T-cell (primary cell): ENCODE measurements at regions not wholly inside any gene's neighbourhood (a gene's known extent, or its start where the extent isn't known, plus 50 kb on each side); places are given as distances from the start of the nearest gene placed in this dataset.

ENCODE experiments used
- ATAC-seq, 4 experiments: fragments of 200-7000 bp in 3 of 4; fragments of 150-1000 bp in 1 of 4; cut with Tn5 transposase; replicated peaks in 1 of 4; 1 replicate in 3 of 4; 2 replicates in 1 of 4; pipeline ENCODE4 v1.10.0; 2021; ENCODE audit warnings: moderate library complexity in 3 of 4, mild to moderate bottlenecking in 2 of 4, moderate number of reproducible peaks in 1 of 4
- CTCF ChIA-PET, 2 donors: fragments of 300-600 bp; sonication (Branson Sonifier 250); formaldehyde crosslinking; loops; one replicate each; lab custom pipeline; 2022; ENCODE audit warnings: antibody characterized with exemption in 2 of 2; lab: Charles Lee
- POLR2A ChIA-PET, 2 donors: fragments of 300-600 bp; sonication (Branson Sonifier 250); formaldehyde crosslinking; loops; one replicate each; lab custom pipeline; 2022; ENCODE audit warnings: antibody characterized with exemption in 2 of 2; lab: Charles Lee
- DNase-seq, 35 experiments: peaks; one replicate each; pipeline versions ENCODE4 v3.0.0 to v3.0.0-alpha.2; 2013 to 2023
- H3K27ac ChIP-seq: one replicate; pipeline ENCODE4 v1.5.1; 2013; ENCODE audit warnings: low read length
- H3K27me3 ChIP-seq, 2 experiments: replicated peaks in 1 of 2; 1 replicate in 1 of 2; 2 replicates in 1 of 2; pipeline versions ENCODE4 v1.6.1 to v1.7.0; 2013; ENCODE audit warnings: low read length in 1 of 2, mixed read lengths in 1 of 2; ENCODE audit not compliant: control insufficient read depth in 2 of 2, insufficient read depth in 2 of 2; ENCODE audit errors: extremely low read depth in 1 of 2
- H3K36me3 ChIP-seq, 2 donors: 1 replicate in 1 of 2; 2 replicates in 1 of 2; pipeline versions ENCODE4 v1.6.1 to v1.7.0; 2013; ENCODE audit warnings: low read length in 1 of 2; ENCODE audit not compliant: control insufficient read depth in 2 of 2, insufficient read depth in 1 of 2; ENCODE audit errors: extremely low read depth in 1 of 2
- H3K4me1 ChIP-seq, 2 experiments: 1 replicate in 1 of 2; 2 replicates in 1 of 2; pipeline versions ENCODE4 v1.6.1 to v1.7.0; 2013; ENCODE audit warnings: low read length in 2 of 2, mixed read lengths in 1 of 2; ENCODE audit not compliant: insufficient read depth in 2 of 2, control insufficient read depth in 1 of 2; ENCODE audit errors: extremely low read depth in 1 of 2
- H3K4me3 ChIP-seq, 2 donors: 1 replicate in 1 of 2; 2 replicates in 1 of 2; pipeline versions ENCODE4 v1.5.1 to v1.7.0; 2013; ENCODE audit warnings: mild to moderate bottlenecking in 2 of 2, low read length in 1 of 2, moderate library complexity in 1 of 2; ENCODE audit not compliant: control insufficient read depth in 1 of 2; ENCODE audit errors: extremely low read depth in 1 of 2
- H3K9me3 ChIP-seq: 2 replicates; pipeline ENCODE4 v1.7.0; 2013
- H3K27ac Mint-ChIP-seq, 2 donors: one replicate each; pipeline ENCODE4 v1.8.0; 2020 to 2021; ENCODE audit warnings: mild to moderate bottlenecking in 2 of 2, mixed read lengths in 2 of 2
- H3K27me3 Mint-ChIP-seq, 2 donors: one replicate each; pipeline ENCODE4 v1.8.0; 2021 to 2022; ENCODE audit warnings: mixed read lengths in 2 of 2
- H3K36me3 Mint-ChIP-seq: one replicate; pipeline ENCODE4 v1.8.0; 2021; ENCODE audit warnings: mixed read lengths
- H3K4me1 Mint-ChIP-seq, 3 donors: one replicate each; pipeline ENCODE4 v1.8.0; 2020 to 2022; ENCODE audit warnings: mixed read lengths in 3 of 3, mild to moderate bottlenecking in 1 of 3
- H3K4me3 Mint-ChIP-seq, 3 donors: one replicate each; pipeline ENCODE4 v1.8.0; 2020 to 2022; ENCODE audit warnings: mild to moderate bottlenecking in 3 of 3, mixed read lengths in 3 of 3, moderate library complexity in 3 of 3
- H3K9me3 Mint-ChIP-seq, 3 donors: one replicate each; pipeline ENCODE4 v1.8.0; 2020 to 2022; ENCODE audit warnings: mixed read lengths in 3 of 3
- WGBS: methylation state at CpG from one replicate; pipeline ENCODE4 v1.1.5; 2013; ENCODE audit warnings: missing lambda C conversion rate; ENCODE audit not compliant: insufficient coverage; 5-methylcytosine and 5-hydroxymethylcytosine counted together

- POLR2A ChIA-PET: no interaction called here
- no peak overlapping the region for H3K4me3 ChIP-seq
- H3K27me3 Mint-ChIP-seq: peaks cover 10 to 21% of the 10 kb centered on the region in 2 donors
- H3K9me3 Mint-ChIP-seq: no peaks in the 10 kb centered on the region
- no peaks in the 10 kb centered on the region for H3K4me1 ChIP-seq
- H3K9me3 ChIP-seq: no peaks in the 10 kb centered on the region
- no peak overlapping the region for H3K27ac ChIP-seq
- no peak overlapping the region for H3K27ac Mint-ChIP-seq
- no peaks in the 10 kb centered on the region for H3K36me3 ChIP-seq
- DNase-seq (no peak), ATAC-seq (no peak)
- peaks cover 0 to 34% of the 10 kb centered on the region in 2 experiments for H3K27me3 ChIP-seq
- 76% methylated on average over 9 of the region's 9 CpGs for WGBS
- H3K36me3 Mint-ChIP-seq: no peaks in the 10 kb centered on the region
- H3K4me3 Mint-ChIP-seq: no peak overlapping the region
- CTCF ChIA-PET: no interaction called here
- no peaks in the 10 kb centered on the region for H3K4me1 Mint-ChIP-seq
Observed at GRCh38 chr11:71341596-71341995, 89.2 kb upstream of the SHANK2 start.

DNA sequence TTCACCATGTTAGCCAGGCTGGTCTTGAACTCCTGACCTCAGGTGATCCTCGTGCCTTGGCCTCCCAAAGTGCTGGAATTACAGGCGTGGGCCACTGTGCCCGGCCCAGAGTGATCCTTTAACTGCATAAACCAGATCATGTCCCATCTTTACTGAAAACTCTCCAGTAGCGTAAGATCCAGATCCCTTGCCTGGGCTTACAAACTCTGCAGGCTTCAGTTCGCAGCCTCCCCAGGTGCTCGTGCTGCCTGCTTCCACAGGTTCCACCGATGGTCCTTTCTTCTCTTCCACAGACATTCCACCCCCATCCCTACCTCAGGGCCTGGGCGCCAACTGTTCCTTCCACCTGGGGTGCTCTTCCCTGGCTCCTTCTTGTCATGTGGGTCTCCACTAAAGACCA, 88.8 kb upstream of the SHANK2 start:
- ATAC-seq (no peak), DNase-seq (no peak)
- Histone ChIP-seq H3K4me3 (no peak overlapping the region), H3K27me3 (peaks cover 0 to 38% of the 10 kb centered on the region in 2 experiments), H3K4me1 (no peaks in the 10 kb centered on the region), H3K27ac (no peak overlapping the region), H3K36me3 (no peaks in the 10 kb centered on the region), H3K9me3 (no peaks in the 10 kb centered on the region)
- Mint-ChIP-seq H3K27me3 (peaks cover 10 to 21% of the 10 kb centered on the region in 2 donors), H3K4me3 (no peak overlapping the region), H3K4me1 (no peaks in the 10 kb centered on the region), H3K9me3 (no peaks in the 10 kb centered on the region), H3K27ac (no peak overlapping the region), H3K36me3 (no peaks in the 10 kb centered on the region)
- 82% methylated on average over 8 of the region's 8 CpGs for WGBS
- POLR2A ChIA-PET: no interaction called here
- CTCF ChIA-PET: no interaction called here

GRCh38 chr11:71340086-71340606, 87.8 kb upstream of the SHANK2 start:
- CTCF ChIA-PET: no interaction called here
- WGBS: 91% methylated on average over 9 of the region's 12 CpGs
- no peaks in the 10 kb centered on the region for H3K9me3 ChIP-seq
- no peak overlapping the region for H3K27ac ChIP-seq
- Mint-ChIP-seq H3K9me3 (no peaks in the 10 kb centered on the region), H3K4me1 (no peaks in the 10 kb centered on the region), H3K36me3 (no peaks in the 10 kb centered on the region), H3K27me3 (peaks cover 10 to 21% of the 10 kb centered on the region in 2 donors), H3K27ac (no peak overlapping the region), H3K4me3 (no peak overlapping the region)
- H3K36me3 ChIP-seq: no peaks in the 10 kb centered on the region
- no peak for ATAC-seq
- H3K4me3 ChIP-seq: no peak overlapping the region
- peaks cover 0 to 40% of the 10 kb centered on the region in 2 experiments for H3K27me3 ChIP-seq
- DNase-seq: no peak
- H3K4me1 ChIP-seq: no peaks in the 10 kb centered on the region
- POLR2A ChIA-PET: no interaction called here

- ATAC-seq: no peak
- WGBS: 79% methylated on average over 9 of the region's 14 CpGs
- ChIA-PET POLR2A (no interaction called here), CTCF (interaction anchor here in 1 of 2 donors (0.6 to 0.7 kb wide), 2 partner anchors 72 to 898 kb away, joined by 3 read pairs; no protein-coding TSS in a partner anchor)
- DNase-seq: no peak
- Mint-ChIP-seq H3K4me3 (no peak overlapping the region), H3K27me3 (peaks cover 10 to 19% of the 10 kb centered on the region in 2 donors), H3K9me3 (no peaks in the 10 kb centered on the region), H3K4me1 (no peaks in the 10 kb centered on the region), H3K36me3 (no peaks in the 10 kb centered on the region), H3K27ac (no peak overlapping the region)
- H3K36me3 ChIP-seq: no peaks in the 10 kb centered on the region
- H3K27ac ChIP-seq: no peak overlapping the region
- H3K4me3 ChIP-seq: no peak overlapping the region
- H3K27me3 ChIP-seq: peaks cover 0 to 40% of the 10 kb centered on the region in 2 experiments
- H3K4me1 ChIP-seq: no peaks in the 10 kb centered on the region
- H3K9me3 ChIP-seq: no peaks in the 10 kb centered on the region
Observed at GRCh38 chr11:71339396-71339881, 87.1 kb upstream of the SHANK2 start.

- H3K27me3 Mint-ChIP-seq: peaks cover 10 to 19% of the 10 kb centered on the region in 2 donors
- Histone ChIP-seq H3K4me3 (no peak overlapping the region), H3K27ac (no peak overlapping the region), H3K9me3 (no peaks in the 10 kb centered on the region), H3K4me1 (no peaks in the 10 kb centered on the region), H3K36me3 (no peaks in the 10 kb centered on the region), H3K27me3 (peaks cover 0 to 45% of the 10 kb centered on the region in 2 experiments)
- no peaks in the 10 kb centered on the region for H3K4me1 Mint-ChIP-seq
- no peak overlapping the region for H3K27ac Mint-ChIP-seq
- ChIA-PET POLR2A (no interaction called here), CTCF (interaction anchor here in 1 of 2 donors (0.7 kb wide), 1 partner anchor 72 kb away, joined by 3 read pairs; no protein-coding TSS in a partner anchor)
- H3K36me3 Mint-ChIP-seq: no peaks in the 10 kb centered on the region
- peaks cover 0 to 2% (median 0%) of the 10 kb centered on the region in 3 donors for H3K9me3 Mint-ChIP-seq
- WGBS: 75% methylated on average over 9 of the region's 12 CpGs
- ATAC-seq: no peak
- no peak for DNase-seq
- no peak overlapping the region for H3K4me3 Mint-ChIP-seq
Observed at GRCh38 chr11:71338801-71339395, 86.5 kb upstream of the SHANK2 start.

- WGBS: 76% methylated on average over 10 of the region's 12 CpGs
Observed at GRCh38 chr11:71336996-71337754, 84.8 kb upstream of the SHANK2 start.

More at GRCh38 chr11:71336996-71337754, 84.8 kb upstream of the SHANK2 start:
- H3K9me3 Mint-ChIP-seq: peaks cover 5 to 12% (median 9%) of the 10 kb centered on the region in 3 donors
- Histone ChIP-seq H3K4me1 (no peaks in the 10 kb centered on the region), H3K9me3 (no peaks in the 10 kb centered on the region), H3K27ac (no peak overlapping the region), H3K36me3 (no peaks in the 10 kb centered on the region), H3K4me3 (no peak overlapping the region), H3K27me3 (peaks cover 0 to 44% of the 10 kb centered on the region in 2 experiments)
- no peaks in the 10 kb centered on the region for H3K36me3 Mint-ChIP-seq
- peaks cover 10 to 18% of the 10 kb centered on the region in 2 donors for H3K27me3 Mint-ChIP-seq
- ChIA-PET POLR2A (no interaction called here), CTCF (no interaction called here)
- no peak overlapping the region for H3K27ac Mint-ChIP-seq
- DNase-seq: no peak
- no peak overlapping the region for H3K4me3 Mint-ChIP-seq
- ATAC-seq: no peak
- H3K4me1 Mint-ChIP-seq: no peaks in the 10 kb centered on the region
